GM23338 (cell line): ENCODE measurements at regions not wholly inside any gene's neighbourhood (a gene's known extent, or its start where the extent isn't known, plus 50 kb on each side); places are given as distances from the start of the nearest gene placed in this dataset.

Source experiments
- ATAC-seq: fragments of 200-7000 bp; cut with Tn5 transposase; 3 replicates; pipeline ENCODE4 v1.9.1; 2020
- DNase-seq: peaks from one replicate; pipeline ENCODE4 v3.0.0-alpha.2; 2015; ENCODE audit warnings: low spot score
- H2AFZ ChIP-seq: fragments of 200-600 bp; sonication (generic); 2 replicates; pipeline ENCODE4 v1.8.0; 2016; ENCODE audit warnings: antibody characterized with exemption, mild to moderate bottlenecking, moderate library complexity
- H3F3A ChIP-seq: fragments of 200-600 bp; sonication (generic); replicated peaks from 2 replicates; pipeline ENCODE4 v1.8.0; 2017; ENCODE audit warnings: antibody characterized with exemption, mixed run types, low read depth
- H3K27ac ChIP-seq: fragments of 200-600 bp; sonication (generic); 2 replicates; pipeline ENCODE4 v1.6.1; 2016; ENCODE audit warnings: low read depth
- H3K27me3 ChIP-seq: fragments of 200-600 bp; sonication (generic); 2 replicates; pipeline ENCODE4 v1.8.0; 2016; ENCODE audit warnings: mild to moderate bottlenecking, mixed run types, moderate library complexity; ENCODE audit not compliant: insufficient read depth
- H3K36me3 ChIP-seq: fragments of 200-600 bp; sonication (generic); 2 replicates; pipeline ENCODE4 v1.8.0; 2016; ENCODE audit warnings: mild to moderate bottlenecking; ENCODE audit not compliant: insufficient read depth
- H3K4me1 ChIP-seq: fragments of 200-600 bp; sonication (generic); 2 replicates; pipeline ENCODE4 v1.8.0; 2016; ENCODE audit warnings: mild to moderate bottlenecking, moderate library complexity; ENCODE audit not compliant: insufficient read depth
- H3K4me2 ChIP-seq: fragments of 200-600 bp; sonication (generic); 2 replicates; pipeline ENCODE4 v1.7.1; 2017; ENCODE audit warnings: mixed run types
- H3K4me3 ChIP-seq: fragments of 200-600 bp; sonication (generic); 2 replicates; pipeline ENCODE4 v1.6.1; 2016; ENCODE audit warnings: mixed run types
- H3K79me2 ChIP-seq: fragments of 200-600 bp; sonication (generic); replicated peaks from 2 replicates; pipeline ENCODE4 v1.8.0; 2017; ENCODE audit warnings: mild to moderate bottlenecking; ENCODE audit not compliant: insufficient read depth
- H3K9me2 ChIP-seq: fragments of 200-600 bp; sonication (generic); 2 replicates; pipeline ENCODE4 v1.8.0; 2017; ENCODE audit not compliant: insufficient read depth
- H4K20me1 ChIP-seq: fragments of 200-600 bp; sonication (generic); replicated peaks from 2 replicates; pipeline ENCODE4 v1.8.0; 2017; ENCODE audit warnings: mild to moderate bottlenecking; ENCODE audit not compliant: insufficient read depth
- H3K27ac Mint-ChIP-seq: 2 replicates; pipeline ENCODE4 v1.8.0; 2020; ENCODE audit warnings: inconsistent platforms, mild to moderate bottlenecking, moderate library complexity, mixed read lengths
- H3K27me3 Mint-ChIP-seq: 3 replicates; pipeline ENCODE4 v1.8.0; 2022; ENCODE audit warnings: low read depth, mild to moderate bottlenecking, moderate library complexity, mixed read lengths, inconsistent platforms; ENCODE audit not compliant: insufficient read depth, poor library complexity
- H3K36me3 Mint-ChIP-seq: 3 replicates; pipeline ENCODE4 v1.8.0; 2021; ENCODE audit warnings: low read depth, mild to moderate bottlenecking, inconsistent platforms, moderate library complexity, mixed read lengths
- H3K4me1 Mint-ChIP-seq: 3 replicates; pipeline ENCODE4 v1.8.0; 2020; ENCODE audit warnings: mild to moderate bottlenecking, inconsistent platforms, mixed read lengths
- H3K4me3 Mint-ChIP-seq: 3 replicates; pipeline ENCODE4 v1.8.0; 2021; ENCODE audit warnings: moderate library complexity, mild to moderate bottlenecking, inconsistent platforms, mixed read lengths
- H3K9me3 Mint-ChIP-seq: 3 replicates; pipeline ENCODE4 v1.8.0; 2020; ENCODE audit warnings: moderate library complexity, mild to moderate bottlenecking, inconsistent platforms, mixed read lengths
- EZH2 ChIP-seq: fragments of 200-600 bp; sonication (generic); IDR thresholded peaks from one replicate; pipeline ENCODE4 v1.8.0; 2017; ENCODE audit warnings: antibody characterized with exemption, mild to moderate bottlenecking, low read depth; ENCODE audit not compliant: unreplicated experiment
- EZH2phosphoT487 ChIP-seq: fragments of 200-600 bp; sonication (generic); IDR thresholded peaks from one replicate; pipeline ENCODE4 v1.8.1; 2018; ENCODE audit warnings: antibody characterized with exemption; ENCODE audit not compliant: unreplicated experiment
- JUNB ChIP-seq: IDR thresholded peaks from one replicate; pipeline ENCODE4 v1.6.1; 2016; ENCODE audit warnings: antibody characterized with exemption; ENCODE audit not compliant: unreplicated experiment
- ZNF114 ChIP-seq: fragments of 250-450 bp; sonication (Bioruptor Pico); IDR thresholded peaks from 2 replicates; pipeline ENCODE4 v1.5.0; 2020; ENCODE audit warnings: mild to moderate bottlenecking, moderate library complexity
- ZNF331 ChIP-seq: fragments of 250-450 bp; sonication (Bioruptor Pico); IDR thresholded peaks from 2 replicates; pipeline ENCODE4 v1.5.0; 2020; ENCODE audit warnings: low read depth, mild to moderate bottlenecking, moderate library complexity
- TF ChIP-seq, protein P1 (sequence below): IDR thresholded peaks from one replicate; pipeline ENCODE4 v1.6.1; 2018; ENCODE audit warnings: antibody characterized with exemption; ENCODE audit not compliant: unreplicated experiment
- TF ChIP-seq, protein P2 (sequence below): IDR thresholded peaks from 2 replicates; pipeline ENCODE4 v1.6.1; 2016; ENCODE audit warnings: antibody characterized with exemption
- TF ChIP-seq, protein P3 (sequence below), 2 experiments: fragments of 200-600 bp in 1 of 2; sonication (generic) in 1 of 2; conservative IDR thresholded peaks; 2 replicates each; pipeline versions ENCODE4 v1.5.1 to v1.6.1; 2016 to 2017; ENCODE audit warnings: antibody characterized with exemption in 2 of 2, low read depth in 2 of 2, mild to moderate bottlenecking in 2 of 2, moderate library complexity in 1 of 2

DNA sequence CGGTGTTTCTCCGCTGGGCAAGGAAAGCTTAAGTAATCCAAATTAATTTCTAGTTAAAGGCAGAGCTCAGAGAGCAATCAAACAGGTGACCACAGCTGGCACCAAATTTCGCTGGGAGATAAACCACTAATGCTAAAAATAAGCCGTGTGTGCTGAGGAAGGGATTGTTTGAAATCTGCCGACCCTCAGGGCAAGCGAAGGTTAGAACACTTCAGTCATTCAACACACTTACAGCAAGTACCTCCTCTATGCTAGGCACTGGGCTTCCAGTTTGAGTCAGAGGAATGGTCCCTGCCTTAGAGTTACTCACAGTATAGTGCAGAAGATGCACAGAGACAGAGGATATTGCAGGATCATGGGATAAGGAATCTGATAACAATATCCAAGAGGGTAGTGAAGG is 467.9 kb upstream of the PODXL start (continued):
- TF ChIP-seq, protein P1, sequence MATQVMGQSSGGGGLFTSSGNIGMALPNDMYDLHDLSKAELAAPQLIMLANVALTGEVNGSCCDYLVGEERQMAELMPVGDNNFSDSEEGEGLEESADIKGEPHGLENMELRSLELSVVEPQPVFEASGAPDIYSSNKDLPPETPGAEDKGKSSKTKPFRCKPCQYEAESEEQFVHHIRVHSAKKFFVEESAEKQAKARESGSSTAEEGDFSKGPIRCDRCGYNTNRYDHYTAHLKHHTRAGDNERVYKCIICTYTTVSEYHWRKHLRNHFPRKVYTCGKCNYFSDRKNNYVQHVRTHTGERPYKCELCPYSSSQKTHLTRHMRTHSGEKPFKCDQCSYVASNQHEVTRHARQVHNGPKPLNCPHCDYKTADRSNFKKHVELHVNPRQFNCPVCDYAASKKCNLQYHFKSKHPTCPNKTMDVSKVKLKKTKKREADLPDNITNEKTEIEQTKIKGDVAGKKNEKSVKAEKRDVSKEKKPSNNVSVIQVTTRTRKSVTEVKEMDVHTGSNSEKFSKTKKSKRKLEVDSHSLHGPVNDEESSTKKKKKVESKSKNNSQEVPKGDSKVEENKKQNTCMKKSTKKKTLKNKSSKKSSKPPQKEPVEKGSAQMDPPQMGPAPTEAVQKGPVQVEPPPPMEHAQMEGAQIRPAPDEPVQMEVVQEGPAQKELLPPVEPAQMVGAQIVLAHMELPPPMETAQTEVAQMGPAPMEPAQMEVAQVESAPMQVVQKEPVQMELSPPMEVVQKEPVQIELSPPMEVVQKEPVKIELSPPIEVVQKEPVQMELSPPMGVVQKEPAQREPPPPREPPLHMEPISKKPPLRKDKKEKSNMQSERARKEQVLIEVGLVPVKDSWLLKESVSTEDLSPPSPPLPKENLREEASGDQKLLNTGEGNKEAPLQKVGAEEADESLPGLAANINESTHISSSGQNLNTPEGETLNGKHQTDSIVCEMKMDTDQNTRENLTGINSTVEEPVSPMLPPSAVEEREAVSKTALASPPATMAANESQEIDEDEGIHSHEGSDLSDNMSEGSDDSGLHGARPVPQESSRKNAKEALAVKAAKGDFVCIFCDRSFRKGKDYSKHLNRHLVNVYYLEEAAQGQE, result no peak
- TF ChIP-seq, protein P2, sequence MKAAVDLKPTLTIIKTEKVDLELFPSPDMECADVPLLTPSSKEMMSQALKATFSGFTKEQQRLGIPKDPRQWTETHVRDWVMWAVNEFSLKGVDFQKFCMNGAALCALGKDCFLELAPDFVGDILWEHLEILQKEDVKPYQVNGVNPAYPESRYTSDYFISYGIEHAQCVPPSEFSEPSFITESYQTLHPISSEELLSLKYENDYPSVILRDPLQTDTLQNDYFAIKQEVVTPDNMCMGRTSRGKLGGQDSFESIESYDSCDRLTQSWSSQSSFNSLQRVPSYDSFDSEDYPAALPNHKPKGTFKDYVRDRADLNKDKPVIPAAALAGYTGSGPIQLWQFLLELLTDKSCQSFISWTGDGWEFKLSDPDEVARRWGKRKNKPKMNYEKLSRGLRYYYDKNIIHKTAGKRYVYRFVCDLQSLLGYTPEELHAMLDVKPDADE, result no peak
- TF ChIP-seq ZNF331 (CRISPR knock-in tag), result no peak
- TF ChIP-seq JUNB, result no peak
- TF ChIP-seq ZNF114, result no peak
- TF ChIP-seq EZH2phosphoT487, result no peak

DNA sequence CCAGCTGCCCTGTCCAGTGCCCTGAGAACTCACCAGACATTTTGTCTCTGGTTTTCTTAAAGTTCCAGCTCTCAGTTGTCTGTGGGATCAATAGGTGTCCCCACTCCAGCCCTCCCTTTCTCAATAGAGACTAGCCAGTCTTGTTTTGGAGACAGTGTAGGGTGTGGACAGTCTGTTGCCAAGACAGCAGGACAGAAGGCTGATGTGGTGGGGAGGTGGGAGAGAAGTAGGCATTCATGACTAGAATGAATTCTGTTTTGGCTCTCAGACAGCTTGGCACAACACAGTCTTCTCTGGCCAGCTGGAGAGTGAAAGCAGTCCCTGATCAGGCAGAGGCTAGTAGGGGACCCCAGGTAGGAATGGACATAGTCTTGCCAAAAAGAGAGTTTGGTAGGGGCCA is 467.0 kb upstream of the PODXL start:
- Mint-ChIP-seq H3K27ac (no peak overlapping the region), H3K36me3 (peaks cover 5% of the 10 kb centered on the region), H3K9me3 (peaks cover 10% of the 10 kb centered on the region), H3K27me3 (peaks cover 5% of the 10 kb centered on the region), H3K4me3 (no peak overlapping the region), H3K4me1 (no peaks in the 10 kb centered on the region)
- no peaks in the 10 kb centered on the region for H3K27me3 ChIP-seq
- ATAC-seq (no peak), DNase-seq (no peak)
- TF ChIP-seq, protein P3, sequence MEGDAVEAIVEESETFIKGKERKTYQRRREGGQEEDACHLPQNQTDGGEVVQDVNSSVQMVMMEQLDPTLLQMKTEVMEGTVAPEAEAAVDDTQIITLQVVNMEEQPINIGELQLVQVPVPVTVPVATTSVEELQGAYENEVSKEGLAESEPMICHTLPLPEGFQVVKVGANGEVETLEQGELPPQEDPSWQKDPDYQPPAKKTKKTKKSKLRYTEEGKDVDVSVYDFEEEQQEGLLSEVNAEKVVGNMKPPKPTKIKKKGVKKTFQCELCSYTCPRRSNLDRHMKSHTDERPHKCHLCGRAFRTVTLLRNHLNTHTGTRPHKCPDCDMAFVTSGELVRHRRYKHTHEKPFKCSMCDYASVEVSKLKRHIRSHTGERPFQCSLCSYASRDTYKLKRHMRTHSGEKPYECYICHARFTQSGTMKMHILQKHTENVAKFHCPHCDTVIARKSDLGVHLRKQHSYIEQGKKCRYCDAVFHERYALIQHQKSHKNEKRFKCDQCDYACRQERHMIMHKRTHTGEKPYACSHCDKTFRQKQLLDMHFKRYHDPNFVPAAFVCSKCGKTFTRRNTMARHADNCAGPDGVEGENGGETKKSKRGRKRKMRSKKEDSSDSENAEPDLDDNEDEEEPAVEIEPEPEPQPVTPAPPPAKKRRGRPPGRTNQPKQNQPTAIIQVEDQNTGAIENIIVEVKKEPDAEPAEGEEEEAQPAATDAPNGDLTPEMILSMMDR (conservative IDR thresholded peaks at IDR 0.05; ENCODE audit: low read depth in 2 of 2), result no peak
- TF ChIP-seq, protein P1, result no peak
- TF ChIP-seq EZH2, result no peak
- TF ChIP-seq ZNF114, result no peak
- H3K79me2 ChIP-seq, result no peaks in the 10 kb centered on the region
- no peak overlapping the region for H3K27ac ChIP-seq
- H3K4me2 ChIP-seq, result no peak overlapping the region
- no peak overlapping the region for H2AFZ ChIP-seq
- H4K20me1 ChIP-seq, result no peaks in the 10 kb centered on the region
- H3F3A ChIP-seq, result no peaks in the 10 kb centered on the region
- H3K9me2 ChIP-seq, result no peaks in the 10 kb centered on the region
- H3K4me3 ChIP-seq, result no peak overlapping the region
- no peaks in the 10 kb centered on the region for H3K36me3 ChIP-seq
- no peaks in the 10 kb centered on the region for H3K4me1 ChIP-seq
